Neural progenitor cell (in vitro differentiated cells): ENCODE measurements at regions not wholly inside any gene's neighbourhood (a gene's known extent, or its start where the extent isn't known, plus 50 kb on each side); places are given as distances from the start of the nearest gene placed in this dataset.

Source experiments
- DNase-seq: peaks from one replicate; pipeline ENCODE4 v3.0.0-alpha.2; 2016; ENCODE audit warnings: low spot score
- H2AFZ ChIP-seq: fragments of 200-600 bp; sonication (generic); replicated peaks from 2 replicates; pipeline ENCODE4 v1.6.1; 2016; ENCODE audit warnings: antibody characterized with exemption
- H3F3A ChIP-seq: fragments of 200-600 bp; sonication (generic); 2 replicates; pipeline ENCODE4 v1.6.1; 2016; ENCODE audit warnings: antibody characterized with exemption, low read depth
- H3K27ac ChIP-seq: fragments of 200-600 bp; sonication (generic); 2 replicates; pipeline ENCODE4 v1.5.1; 2016; ENCODE audit warnings: mild to moderate bottlenecking
- H3K27me3 ChIP-seq: fragments of 200-600 bp; sonication (generic); 2 replicates; pipeline ENCODE4 v1.6.1; 2016; ENCODE audit warnings: mild to moderate bottlenecking, moderate library complexity
- H3K36me3 ChIP-seq: fragments of 200-600 bp; sonication (generic); 2 replicates; pipeline ENCODE4 v1.5.1; 2016
- H3K4me1 ChIP-seq: fragments of 200-600 bp; sonication (generic); 2 replicates; pipeline ENCODE4 v1.6.1; 2016; ENCODE audit warnings: mixed run types
- H3K4me2 ChIP-seq: fragments of 200-600 bp; sonication (generic); 2 replicates; pipeline ENCODE4 v1.6.1; 2016
- H3K4me3 ChIP-seq: fragments of 200-600 bp; sonication (generic); 2 replicates; pipeline ENCODE4 v1.5.1; 2016
- H3K79me2 ChIP-seq: fragments of 200-600 bp; sonication (generic); 2 replicates; pipeline ENCODE4 v1.6.1; 2016; ENCODE audit warnings: low read depth
- H3K9ac ChIP-seq: fragments of 200-600 bp; sonication (generic); 2 replicates; pipeline ENCODE4 v1.6.1; 2016
- H3K9me3 ChIP-seq: fragments of 200-600 bp; sonication (generic); 2 replicates; pipeline ENCODE4 v1.5.1; 2016; ENCODE audit warnings: low read depth
- H4K20me1 ChIP-seq: fragments of 200-600 bp; sonication (generic); 2 replicates; pipeline ENCODE4 v1.6.1; 2016; ENCODE audit warnings: low read depth
- H3K27ac Mint-ChIP-seq: 3 replicates; pipeline ENCODE4 v1.8.0; 2021; ENCODE audit warnings: mixed read lengths
- H3K27me3 Mint-ChIP-seq: 2 replicates; pipeline ENCODE4 v1.8.0; 2022; ENCODE audit warnings: low read depth, mild to moderate bottlenecking, inconsistent platforms, moderate library complexity, mixed read lengths; ENCODE audit not compliant: insufficient read depth
- H3K36me3 Mint-ChIP-seq: 3 replicates; pipeline ENCODE4 v1.8.0; 2021; ENCODE audit warnings: mixed read lengths
- H3K4me1 Mint-ChIP-seq: 3 replicates; pipeline ENCODE4 v1.8.0; 2021; ENCODE audit warnings: mixed read lengths
- H3K4me3 Mint-ChIP-seq: 3 replicates; pipeline ENCODE4 v1.8.0; 2021; ENCODE audit warnings: mild to moderate bottlenecking, moderate library complexity, mixed read lengths
- H3K9me3 Mint-ChIP-seq: 3 replicates; pipeline ENCODE4 v1.8.0; 2020; ENCODE audit warnings: mixed read lengths
- CTCF ChIP-seq: fragments of 200-600 bp; sonication (generic); IDR thresholded peaks from 2 replicates; pipeline ENCODE4 v1.5.1; 2017; ENCODE audit warnings: antibody characterized with exemption, mild to moderate bottlenecking
- EZH2 ChIP-seq: fragments of 200-600 bp; sonication (generic); IDR thresholded peaks from 2 replicates; pipeline ENCODE4 v1.6.1; 2017; ENCODE audit warnings: antibody characterized with exemption, mild to moderate bottlenecking, moderate library complexity
- EZH2phosphoT487 ChIP-seq: fragments of 200-600 bp; sonication (generic); IDR thresholded peaks from 2 replicates; pipeline ENCODE4 v1.6.1; 2017; ENCODE audit warnings: antibody characterized with exemption

- peaks cover 16% of the 10 kb centered on the region for H3K27me3 Mint-ChIP-seq
- DNase-seq: no peak
- H3K4me1 Mint-ChIP-seq: peaks cover 21% of the 10 kb centered on the region
Measured at GRCh38 chr17:77566566-77567138, 391.9 kb upstream of the TNRC6C start.

GRCh38 chr17:77568540-77568939, 390.0 kb upstream of the TNRC6C start:
- Histone ChIP-seq H3K9me3 (no peaks in the 10 kb centered on the region), H2AFZ (no peak overlapping the region), H3K4me2 (no peak overlapping the region), H3K27me3 (no peaks in the 10 kb centered on the region), H3K27ac (no peak overlapping the region), H4K20me1 (no peaks in the 10 kb centered on the region), H3K9ac (no peak overlapping the region), H3F3A (peaks cover 21% of the 10 kb centered on the region), H3K79me2 (no peaks in the 10 kb centered on the region), H3K4me3 (no peak overlapping the region), H3K4me1 (peaks cover 32% of the 10 kb centered on the region), H3K36me3 (no peaks in the 10 kb centered on the region)
- H3K9me3 Mint-ChIP-seq: peaks cover 7% of the 10 kb centered on the region
- H3K27ac Mint-ChIP-seq: peak overlapping the region; percentile 87
- no peak for TF ChIP-seq EZH2
- no peak for TF ChIP-seq CTCF
- TF ChIP-seq EZH2phosphoT487: no peak
- DNase-seq: no peak
- H3K36me3 Mint-ChIP-seq: no peaks in the 10 kb centered on the region
- H3K4me3 Mint-ChIP-seq: no peak overlapping the region
- H3K4me1 Mint-ChIP-seq: peaks cover 40% of the 10 kb centered on the region
- H3K27me3 Mint-ChIP-seq: peaks cover 18% of the 10 kb centered on the region

More at GRCh38 chr17:77566566-77567138, 391.9 kb upstream of the TNRC6C start:
- peaks cover 12% of the 10 kb centered on the region for H3F3A ChIP-seq
- H3K79me2 ChIP-seq: no peaks in the 10 kb centered on the region
- peaks cover 9% of the 10 kb centered on the region for H3K9me3 Mint-ChIP-seq
- no peak for TF ChIP-seq EZH2phosphoT487
- TF ChIP-seq EZH2: no peak
- no peak for TF ChIP-seq CTCF
- H3K9ac ChIP-seq: no peak overlapping the region
- H3K4me2 ChIP-seq: no peak overlapping the region
- H3K4me1 ChIP-seq: peaks cover 17% of the 10 kb centered on the region
- H3K36me3 Mint-ChIP-seq: no peaks in the 10 kb centered on the region
- H3K27me3 ChIP-seq: no peaks in the 10 kb centered on the region
- no peaks in the 10 kb centered on the region for H4K20me1 ChIP-seq
- H3K4me3 ChIP-seq: no peak overlapping the region
- no peak overlapping the region for H2AFZ ChIP-seq
- H3K36me3 ChIP-seq: no peaks in the 10 kb centered on the region
- H3K4me3 Mint-ChIP-seq: no peak overlapping the region
- H3K9me3 ChIP-seq: no peaks in the 10 kb centered on the region
- H3K27ac ChIP-seq: no peak overlapping the region
- no peak overlapping the region for H3K27ac Mint-ChIP-seq

GRCh38 chr17:77569846-77570564, 388.5 kb upstream of the TNRC6C start:
- H3K4me3 ChIP-seq: no peak overlapping the region
- H3K36me3 ChIP-seq: no peaks in the 10 kb centered on the region
- Mint-ChIP-seq H3K36me3 (peaks cover 5% of the 10 kb centered on the region), H3K9me3 (peaks cover 2% of the 10 kb centered on the region), H3K27ac (peak overlapping the region; percentile 94), H3K4me3 (no peak overlapping the region), H3K4me1 (peaks cover 46% of the 10 kb centered on the region), H3K27me3 (peaks cover 19% of the 10 kb centered on the region)
- no peak overlapping the region for H3K9ac ChIP-seq
- no peaks in the 10 kb centered on the region for H3K79me2 ChIP-seq
- H2AFZ ChIP-seq: no peak overlapping the region
- H3F3A ChIP-seq: peaks cover 21% of the 10 kb centered on the region
- peaks cover 32% of the 10 kb centered on the region for H3K4me1 ChIP-seq
- no peaks in the 10 kb centered on the region for H3K27me3 ChIP-seq
- no peak for DNase-seq
- H3K9me3 ChIP-seq: no peaks in the 10 kb centered on the region
- no peaks in the 10 kb centered on the region for H4K20me1 ChIP-seq
- TF ChIP-seq CTCF: no peak
- no peak for TF ChIP-seq EZH2phosphoT487
- TF ChIP-seq EZH2: no peak
- H3K4me2 ChIP-seq: peak overlapping the region; percentile 73
- no peak overlapping the region for H3K27ac ChIP-seq
